ENCODE measurements at regions not wholly inside any gene's neighbourhood (a gene's known extent, or its start where the extent isn't known, plus 50 kb on each side); places are given as distances from the start of the nearest gene placed in this dataset.

DNA sequence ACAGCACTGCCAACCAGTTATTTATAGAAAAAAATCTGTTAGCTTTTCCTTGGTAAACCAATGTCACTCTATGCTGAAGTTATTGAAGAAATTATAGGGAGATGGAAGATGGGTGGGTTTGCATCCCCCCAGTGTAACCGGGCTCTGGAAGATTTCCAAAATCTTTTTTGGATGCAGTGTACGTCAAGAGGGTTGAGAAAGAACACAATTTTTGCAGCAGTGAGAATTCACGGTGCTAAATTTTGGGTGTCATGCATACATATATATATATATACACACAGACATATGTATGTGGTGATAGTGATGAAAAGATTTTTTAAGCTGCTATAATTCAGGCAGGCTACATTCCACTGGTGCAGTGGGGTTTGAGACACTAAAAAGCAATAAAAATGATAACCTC lies 91.4 kb upstream of the MAGI3 start:
- TF ChIP-seq, protein P1, sequence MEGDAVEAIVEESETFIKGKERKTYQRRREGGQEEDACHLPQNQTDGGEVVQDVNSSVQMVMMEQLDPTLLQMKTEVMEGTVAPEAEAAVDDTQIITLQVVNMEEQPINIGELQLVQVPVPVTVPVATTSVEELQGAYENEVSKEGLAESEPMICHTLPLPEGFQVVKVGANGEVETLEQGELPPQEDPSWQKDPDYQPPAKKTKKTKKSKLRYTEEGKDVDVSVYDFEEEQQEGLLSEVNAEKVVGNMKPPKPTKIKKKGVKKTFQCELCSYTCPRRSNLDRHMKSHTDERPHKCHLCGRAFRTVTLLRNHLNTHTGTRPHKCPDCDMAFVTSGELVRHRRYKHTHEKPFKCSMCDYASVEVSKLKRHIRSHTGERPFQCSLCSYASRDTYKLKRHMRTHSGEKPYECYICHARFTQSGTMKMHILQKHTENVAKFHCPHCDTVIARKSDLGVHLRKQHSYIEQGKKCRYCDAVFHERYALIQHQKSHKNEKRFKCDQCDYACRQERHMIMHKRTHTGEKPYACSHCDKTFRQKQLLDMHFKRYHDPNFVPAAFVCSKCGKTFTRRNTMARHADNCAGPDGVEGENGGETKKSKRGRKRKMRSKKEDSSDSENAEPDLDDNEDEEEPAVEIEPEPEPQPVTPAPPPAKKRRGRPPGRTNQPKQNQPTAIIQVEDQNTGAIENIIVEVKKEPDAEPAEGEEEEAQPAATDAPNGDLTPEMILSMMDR (IDR thresholded peaks at IDR 0.05; ENCODE audit: low read depth, low read length) = no peak
- TF ChIP-seq MAX (IDR thresholded peaks at IDR 0.05; ENCODE audit: low read depth, low read length) (no peak), POLR2A (IDR thresholded peaks at IDR 0.05; ENCODE audit: extremely low read depth, insufficient read length) (no peak)

All from NB4 (cell line).